ENCODE measurements at regions not wholly inside any gene's neighbourhood (a gene's known extent, or its start where the extent isn't known, plus 50 kb on each side); places are given as distances from the start of the nearest gene placed in this dataset.
"Not testable (repeated sequence)": the region's sequence is repeated elsewhere in the genome, so short reads cannot be mapped to it uniquely, and the experiment has no call there.

- H3K9me3 Mint-ChIP-seq: no peaks in the 10 kb centered on the region
- DNase-seq (ENCODE audit: low spot score in 2 of 2): no peak
- no peaks in the 10 kb centered on the region for H3K36me3 Mint-ChIP-seq
- H3K27ac Mint-ChIP-seq: no peak overlapping the region
- no peak for ATAC-seq (ENCODE audit: low read depth)
- peaks cover 4% of the 10 kb centered on the region for H3K27me3 Mint-ChIP-seq
- H3K4me3 Mint-ChIP-seq: no peak overlapping the region
- peaks cover 3% of the 10 kb centered on the region for H3K4me1 Mint-ChIP-seq
These were observed 592.7 kb upstream of the MAN1A1 start for GRCh38 chr6:119942078-119942752.

DNA sequence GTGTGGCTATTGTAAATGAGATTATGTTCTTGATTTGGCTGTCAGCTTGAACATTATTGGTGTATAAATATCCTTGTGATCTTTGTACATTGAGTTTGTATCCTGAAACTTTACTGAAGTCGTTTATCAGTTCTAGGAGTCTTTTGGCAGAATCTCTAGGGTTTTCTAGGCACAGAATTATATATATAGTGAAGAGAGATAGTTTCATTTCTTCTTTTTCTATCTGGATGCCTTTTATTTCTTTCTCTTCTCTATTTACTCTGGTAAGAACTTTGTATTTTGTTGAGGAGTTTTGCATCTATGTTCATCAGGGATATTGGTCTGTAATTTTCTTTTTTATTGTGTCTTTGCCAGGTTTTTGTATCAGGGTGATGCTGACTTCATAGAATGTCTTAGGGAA is 589.2 kb upstream of the MAN1A1 start:
- ATAC-seq (ENCODE audit: low read depth) (no peak), DNase-seq (ENCODE audit: low spot score in 2 of 2) (no peak)
- no peaks in the 10 kb centered on the region for H3K9me3 Mint-ChIP-seq
- H3K27me3 Mint-ChIP-seq: peaks cover 1% of the 10 kb centered on the region
- H3K4me3 Mint-ChIP-seq: no peak overlapping the region
- H3K36me3 Mint-ChIP-seq: no peaks in the 10 kb centered on the region
- peaks cover 3% of the 10 kb centered on the region for H3K4me1 Mint-ChIP-seq
- no peak overlapping the region for H3K27ac Mint-ChIP-seq

DNA sequence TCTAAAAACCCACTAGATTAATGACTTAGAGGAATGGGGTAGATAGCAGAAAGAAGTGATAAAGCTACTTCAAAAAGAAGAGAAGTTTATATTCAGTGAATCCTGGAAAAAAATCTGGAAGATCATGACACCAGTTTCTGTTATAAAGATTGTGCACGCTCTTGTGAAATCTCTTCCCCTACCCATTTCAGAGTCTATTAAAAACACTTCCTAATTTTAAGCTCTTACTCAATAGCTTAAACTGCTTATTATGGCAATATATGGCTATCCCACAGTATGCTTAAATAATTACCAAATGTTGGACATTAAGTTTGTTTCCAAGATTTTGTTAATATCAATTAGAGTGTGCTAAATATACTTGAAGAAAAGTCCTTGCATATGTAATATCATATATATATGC is 585.3 kb upstream of the MAN1A1 start:
- DNase-seq (ENCODE audit: low spot score in 2 of 2) (no peak), ATAC-seq (ENCODE audit: low read depth) (no peak)
- Mint-ChIP-seq H3K9me3 (no peaks in the 10 kb centered on the region), H3K4me3 (no peak overlapping the region), H3K27ac (no peak overlapping the region), H3K4me1 (peaks cover 3% of the 10 kb centered on the region), H3K27me3 (no peaks in the 10 kb centered on the region), H3K36me3 (no peaks in the 10 kb centered on the region)

- H3K4me1 Mint-ChIP-seq: no peaks in the 10 kb centered on the region
- DNase-seq (ENCODE audit: low spot score in 2 of 2) (no peak), ATAC-seq (ENCODE audit: low read depth) (no peak)
- H3K27ac Mint-ChIP-seq: no peak overlapping the region
- no peaks in the 10 kb centered on the region for H3K27me3 Mint-ChIP-seq
- no peak overlapping the region for H3K4me3 Mint-ChIP-seq
- peaks cover 3% of the 10 kb centered on the region for H3K36me3 Mint-ChIP-seq
- H3K9me3 Mint-ChIP-seq: peaks cover 9% of the 10 kb centered on the region
These were observed 579.6 kb upstream of the MAN1A1 start for GRCh38 chr6:119929121-119929520.

- H3K36me3 Mint-ChIP-seq; H3K4me3 Mint-ChIP-seq; ATAC-seq (ENCODE audit: low read depth); H3K27me3 Mint-ChIP-seq; H3K4me1 Mint-ChIP-seq; H3K27ac Mint-ChIP-seq; DNase-seq (ENCODE audit: low spot score in 2 of 2): not testable (repeated sequence)
- peaks cover 26% of the 10 kb centered on the region for H3K9me3 Mint-ChIP-seq
These were observed 575.3 kb upstream of the MAN1A1 start for GRCh38 chr6:119924888-119925287.

DNA sequence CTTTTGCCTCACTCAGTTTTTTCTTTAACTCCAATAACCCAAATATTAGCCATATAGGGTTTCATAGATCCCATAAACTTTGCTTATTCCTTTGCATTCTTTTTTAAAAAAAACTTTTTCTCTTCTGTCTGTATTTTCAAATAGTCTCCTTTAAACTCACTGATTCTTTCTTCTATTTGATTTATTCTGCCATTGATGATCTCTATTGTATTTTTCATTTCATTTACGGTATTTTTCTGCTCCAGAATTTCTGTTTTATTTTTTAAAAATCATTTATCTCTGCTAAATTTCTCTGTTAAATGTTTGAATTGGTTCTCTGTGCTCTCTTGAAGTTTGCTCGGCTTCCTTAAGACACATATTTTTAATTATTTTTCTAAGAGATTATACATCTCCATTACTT is 573.3 kb upstream of the MAN1A1 start:
- Mint-ChIP-seq H3K36me3 (peaks cover 5% of the 10 kb centered on the region), H3K9me3 (peaks cover 27% of the 10 kb centered on the region), H3K27me3 (no peaks in the 10 kb centered on the region), H3K27ac (no peak overlapping the region), H3K4me3 (no peak overlapping the region), H3K4me1 (no peaks in the 10 kb centered on the region)
- DNase-seq (ENCODE audit: low spot score in 2 of 2): no peak
- no peak for ATAC-seq (ENCODE audit: low read depth)

DNA sequence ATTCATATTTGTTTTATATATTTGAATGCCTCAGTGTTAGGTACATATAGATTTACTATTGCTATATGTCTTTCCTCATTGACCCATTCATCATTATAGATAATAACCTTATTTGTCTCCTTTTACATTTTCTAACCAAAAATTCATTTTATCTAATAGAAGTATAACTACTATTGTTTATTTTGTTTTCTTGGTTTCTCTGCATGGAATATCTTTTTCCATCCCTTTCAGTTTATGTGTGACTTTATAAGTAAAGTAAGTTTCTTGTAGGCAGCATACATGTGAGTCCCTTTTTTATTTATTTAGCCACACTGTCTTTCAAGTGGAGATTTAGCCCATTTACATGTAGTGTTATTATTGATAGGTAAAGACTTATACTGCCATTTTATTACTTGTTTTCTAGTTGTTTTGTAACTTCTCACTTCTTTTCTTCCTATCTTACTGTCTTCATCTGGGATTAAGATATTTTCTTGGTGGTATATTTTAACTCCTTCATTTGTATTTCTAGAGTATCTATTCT is 572.0 kb upstream of the MAN1A1 start:
- H3K27me3 Mint-ChIP-seq: no peaks in the 10 kb centered on the region
- H3K9me3 Mint-ChIP-seq: peaks cover 27% of the 10 kb centered on the region
- H3K36me3 Mint-ChIP-seq: peaks cover 5% of the 10 kb centered on the region
- ATAC-seq (ENCODE audit: low read depth) (no peak), DNase-seq (ENCODE audit: low spot score in 2 of 2) (no peak)
- H3K27ac Mint-ChIP-seq: no peak overlapping the region
- no peaks in the 10 kb centered on the region for H3K4me1 Mint-ChIP-seq
- no peak overlapping the region for H3K4me3 Mint-ChIP-seq

- Mint-ChIP-seq H3K9me3 (peaks cover 12% of the 10 kb centered on the region), H3K4me1 (no peaks in the 10 kb centered on the region), H3K4me3 (no peak overlapping the region), H3K27me3 (no peaks in the 10 kb centered on the region), H3K36me3 (peaks cover 2% of the 10 kb centered on the region), H3K27ac (no peak overlapping the region)
- DNase-seq (ENCODE audit: low spot score in 2 of 2) (no peak), ATAC-seq (ENCODE audit: low read depth) (no peak)
These were observed 567.6 kb upstream of the MAN1A1 start for GRCh38 chr6:119917186-119917585.

GRCh38 chr6:119915971-119916370 is 566.4 kb upstream of the MAN1A1 start:
- H3K36me3 Mint-ChIP-seq: peaks cover 2% of the 10 kb centered on the region
- ATAC-seq (ENCODE audit: low read depth) (no peak), DNase-seq (ENCODE audit: low spot score in 2 of 2) (no peak)
- H3K27me3 Mint-ChIP-seq: no peaks in the 10 kb centered on the region
- H3K27ac Mint-ChIP-seq: no peak overlapping the region
- no peak overlapping the region for H3K4me3 Mint-ChIP-seq
- no peaks in the 10 kb centered on the region for H3K4me1 Mint-ChIP-seq
- H3K9me3 Mint-ChIP-seq: peaks cover 9% of the 10 kb centered on the region

DNA sequence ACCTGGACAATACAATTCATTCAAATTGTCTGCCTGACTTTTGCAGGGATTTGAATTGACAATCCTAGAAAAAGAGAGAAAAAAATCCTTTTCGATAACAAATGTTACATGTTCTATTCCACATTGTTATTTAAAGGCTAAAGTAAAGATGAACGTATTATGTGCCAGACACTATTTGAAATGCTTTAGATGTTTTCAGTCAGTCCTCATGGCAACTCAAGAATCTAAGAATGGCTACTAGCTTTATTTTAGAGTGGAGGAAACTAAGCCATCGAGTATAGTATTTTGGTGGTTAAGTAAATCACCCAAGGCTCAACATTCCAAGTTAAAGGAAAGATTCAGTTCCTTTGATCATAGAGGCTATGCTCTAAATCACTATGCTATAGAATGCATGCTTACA is 558.6 kb upstream of the MAN1A1 start:
- no peaks in the 10 kb centered on the region for H3K4me1 Mint-ChIP-seq
- no peaks in the 10 kb centered on the region for H3K36me3 Mint-ChIP-seq
- no peak for DNase-seq (ENCODE audit: low spot score in 2 of 2)
- H3K4me3 Mint-ChIP-seq: no peak overlapping the region
- H3K9me3 Mint-ChIP-seq: no peaks in the 10 kb centered on the region
- no peak overlapping the region for H3K27ac Mint-ChIP-seq
- no peak for ATAC-seq (ENCODE audit: low read depth)
- H3K27me3 Mint-ChIP-seq: no peaks in the 10 kb centered on the region

- Mint-ChIP-seq H3K4me3 (no peak overlapping the region), H3K27ac (no peak overlapping the region), H3K9me3 (no peaks in the 10 kb centered on the region), H3K36me3 (no peaks in the 10 kb centered on the region), H3K4me1 (peaks cover 5% of the 10 kb centered on the region), H3K27me3 (no peaks in the 10 kb centered on the region)
- DNase-seq (ENCODE audit: low spot score in 2 of 2): no peak
- ATAC-seq (ENCODE audit: low read depth): no peak
These were observed 553.1 kb upstream of the MAN1A1 start for GRCh38 chr6:119902681-119903080.

GRCh38 chr6:119896806-119897205 is 547.2 kb upstream of the MAN1A1 start:
- ATAC-seq (ENCODE audit: low read depth) (no peak), DNase-seq (ENCODE audit: low spot score in 2 of 2) (no peak)
- H3K4me1 Mint-ChIP-seq: peaks cover 5% of the 10 kb centered on the region
- H3K9me3 Mint-ChIP-seq: no peaks in the 10 kb centered on the region
- no peaks in the 10 kb centered on the region for H3K27me3 Mint-ChIP-seq
- no peak overlapping the region for H3K4me3 Mint-ChIP-seq
- H3K36me3 Mint-ChIP-seq: no peaks in the 10 kb centered on the region
- no peak overlapping the region for H3K27ac Mint-ChIP-seq

GRCh38 chr6:119895626-119896025 is 546.1 kb upstream of the MAN1A1 start:
- no peaks in the 10 kb centered on the region for H3K27me3 Mint-ChIP-seq
- H3K4me3 Mint-ChIP-seq: no peak overlapping the region
- H3K27ac Mint-ChIP-seq: no peak overlapping the region
- peaks cover 5% of the 10 kb centered on the region for H3K4me1 Mint-ChIP-seq
- DNase-seq (ENCODE audit: low spot score in 2 of 2) (no peak), ATAC-seq (ENCODE audit: low read depth) (no peak)
- H3K9me3 Mint-ChIP-seq: no peaks in the 10 kb centered on the region
- no peaks in the 10 kb centered on the region for H3K36me3 Mint-ChIP-seq

DNA sequence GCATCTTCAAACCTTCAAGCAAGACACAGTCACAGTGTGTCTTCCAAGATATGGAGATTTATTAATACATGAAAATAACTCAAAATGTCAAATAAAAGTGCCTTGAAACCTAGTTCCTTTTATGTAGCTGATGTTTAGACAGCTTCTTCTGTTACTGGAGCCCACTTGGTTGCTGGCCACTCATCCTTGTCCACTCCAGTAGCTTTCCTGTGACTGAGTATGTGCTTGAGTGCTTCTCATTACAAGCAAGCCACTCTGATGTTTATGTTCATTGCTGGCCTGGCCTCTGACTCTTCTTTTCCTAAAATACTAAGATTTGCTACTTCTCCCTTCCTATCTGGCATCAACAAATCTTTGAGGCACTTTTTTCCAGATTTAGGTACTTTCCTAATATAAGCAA is 545.2 kb upstream of the MAN1A1 start:
- no peak overlapping the region for H3K4me3 Mint-ChIP-seq
- no peak for ATAC-seq (ENCODE audit: low read depth)

GRCh38 chr6:119891644-119892043 is 542.1 kb upstream of the MAN1A1 start:
- Mint-ChIP-seq H3K27me3 (no peaks in the 10 kb centered on the region), H3K27ac (no peak overlapping the region), H3K4me3 (no peak overlapping the region), H3K9me3 (no peaks in the 10 kb centered on the region), H3K4me1 (no peaks in the 10 kb centered on the region), H3K36me3 (no peaks in the 10 kb centered on the region)
- no peak for DNase-seq (ENCODE audit: low spot score in 2 of 2)
- ATAC-seq (ENCODE audit: low read depth): no peak

More for the DNA sequence above, 545.2 kb upstream of the MAN1A1 start:
- H3K4me1 Mint-ChIP-seq: peaks cover 5% of the 10 kb centered on the region
- H3K9me3 Mint-ChIP-seq: no peaks in the 10 kb centered on the region
- no peak overlapping the region for H3K27ac Mint-ChIP-seq
- no peaks in the 10 kb centered on the region for H3K27me3 Mint-ChIP-seq
- no peak for DNase-seq (ENCODE audit: low spot score in 2 of 2)
- H3K36me3 Mint-ChIP-seq: no peaks in the 10 kb centered on the region

Measured in memory B cell (primary cell).